Renal pelvis (tissue), 1 donor: ENCODE measurements at regions not wholly inside any gene's neighbourhood (a gene's known extent, or its start where the extent isn't known, plus 50 kb on each side); places are given as distances from the start of the nearest gene placed in this dataset.
"Not testable (repeated sequence)": the region's sequence is repeated elsewhere in the genome, so short reads cannot be mapped to it uniquely, and the experiment has no call there.

Experiments
- DNase-seq: peaks from one replicate; pipeline ENCODE4 v3.0.0-alpha.2; 2013

GRCh38 chr20:12113468-12114371 is 196.0 kb downstream of the BTBD3 start:
- no peak for DNase-seq

DNA sequence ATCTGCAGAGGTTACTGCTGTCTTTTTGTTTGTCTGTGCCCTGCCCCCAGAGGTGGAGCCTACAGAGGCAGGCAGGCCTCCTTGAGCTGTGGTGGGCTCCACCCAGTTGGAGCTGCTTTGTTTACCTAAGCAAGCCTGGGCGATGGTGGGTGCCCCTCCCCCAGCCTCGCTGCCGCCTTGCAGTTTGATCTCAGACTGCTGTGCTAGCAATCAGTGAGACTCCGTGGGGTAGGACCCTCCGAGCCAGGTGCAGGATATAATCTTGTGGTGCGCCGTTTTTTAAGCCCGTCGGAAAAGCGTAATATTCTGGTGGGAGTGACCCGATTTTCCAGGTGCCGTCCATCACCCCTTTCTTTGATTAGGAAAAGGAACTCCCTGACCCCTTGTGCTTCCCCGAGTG is 211.4 kb downstream of the BTBD3 start:
- DNase-seq: not testable (repeated sequence)

DNA sequence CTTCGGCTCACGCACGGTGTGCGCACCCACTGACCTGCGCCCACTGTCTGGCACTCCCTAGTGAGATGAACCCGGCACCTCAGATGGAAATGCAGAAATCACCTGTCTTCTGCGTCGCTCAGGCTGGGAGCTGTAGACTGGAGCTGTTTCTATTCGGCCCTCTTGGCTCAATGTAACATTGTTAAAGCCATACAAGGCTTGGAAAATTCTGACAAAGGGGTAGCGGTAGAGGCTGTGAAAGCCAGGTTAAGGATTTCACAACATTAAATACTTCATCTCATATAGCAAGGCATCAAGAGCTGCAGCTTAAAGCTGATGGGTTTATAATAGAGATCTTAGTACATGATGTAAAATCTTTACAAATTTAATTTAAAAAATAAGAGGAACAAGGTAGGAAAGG is 211.8 kb downstream of the BTBD3 start:
- DNase-seq: not testable (repeated sequence)

DNA sequence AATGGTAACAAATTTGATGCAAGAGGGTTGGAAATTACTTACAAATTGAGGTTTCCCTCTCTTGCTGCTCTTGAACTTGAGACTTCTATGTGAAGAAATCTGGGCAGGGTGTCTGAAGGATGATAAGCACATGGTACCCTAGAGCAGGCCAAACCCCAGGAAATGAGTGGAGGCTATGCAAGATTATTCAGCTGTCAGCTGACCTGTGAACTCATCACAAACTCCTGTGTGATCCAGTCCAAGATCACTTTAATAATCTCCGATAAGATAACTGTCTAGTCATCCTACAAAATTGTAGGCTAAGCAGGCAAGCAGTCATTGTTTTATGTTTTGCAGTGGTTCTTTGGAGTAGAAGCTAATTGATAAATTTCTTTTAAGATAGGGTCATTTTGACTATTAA is 213.1 kb downstream of the BTBD3 start:
- no peak for DNase-seq

DNA sequence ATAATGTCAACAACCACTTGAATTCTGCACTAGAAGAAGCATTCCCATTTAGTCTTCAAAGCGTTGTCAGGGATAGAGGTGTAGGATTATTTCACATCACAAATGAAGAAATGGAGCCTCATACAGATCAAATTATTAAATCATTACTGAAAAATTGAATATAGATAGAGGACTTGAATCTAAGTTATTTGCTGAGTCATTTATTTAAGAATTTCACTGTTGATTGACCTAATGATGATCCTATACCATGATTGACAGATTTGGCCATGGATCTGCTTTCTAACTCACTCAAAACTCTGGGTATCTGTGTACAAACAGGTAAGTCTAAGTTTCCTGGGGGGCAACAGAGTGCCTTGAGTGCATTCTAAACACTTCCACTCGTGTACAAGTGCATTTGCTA is 215.9 kb downstream of the BTBD3 start:
- no peak for DNase-seq

DNA sequence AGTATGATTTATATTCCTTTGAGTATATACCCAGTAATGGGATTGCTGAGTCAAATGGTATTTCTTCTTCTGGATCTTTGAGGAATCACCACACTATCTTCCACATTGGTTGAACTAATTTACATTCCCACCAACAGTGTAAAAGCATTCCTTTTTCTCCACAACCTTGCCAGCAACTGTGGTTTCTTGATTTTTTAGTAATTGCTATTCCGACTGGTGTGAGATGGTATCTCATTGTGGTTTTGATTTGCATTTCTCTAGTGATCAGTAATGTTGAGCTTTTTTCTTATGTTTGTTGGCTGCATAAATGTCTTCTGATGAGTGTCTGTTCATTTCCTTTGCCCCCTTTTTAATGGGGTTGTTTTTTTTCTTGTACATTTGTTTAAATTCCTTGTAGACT is 228.3 kb downstream of the BTBD3 start:
- DNase-seq: not testable (repeated sequence)

- DNase-seq: no peak
Observed at GRCh38 chr20:12152996-12153395, 235.3 kb downstream of the BTBD3 start.

GRCh38 chr20:12153628-12154027 is 235.9 kb downstream of the BTBD3 start:
- DNase-seq: no peak

GRCh38 chr20:12156252-12156651 is 238.6 kb downstream of the BTBD3 start:
- no peak for DNase-seq

DNA sequence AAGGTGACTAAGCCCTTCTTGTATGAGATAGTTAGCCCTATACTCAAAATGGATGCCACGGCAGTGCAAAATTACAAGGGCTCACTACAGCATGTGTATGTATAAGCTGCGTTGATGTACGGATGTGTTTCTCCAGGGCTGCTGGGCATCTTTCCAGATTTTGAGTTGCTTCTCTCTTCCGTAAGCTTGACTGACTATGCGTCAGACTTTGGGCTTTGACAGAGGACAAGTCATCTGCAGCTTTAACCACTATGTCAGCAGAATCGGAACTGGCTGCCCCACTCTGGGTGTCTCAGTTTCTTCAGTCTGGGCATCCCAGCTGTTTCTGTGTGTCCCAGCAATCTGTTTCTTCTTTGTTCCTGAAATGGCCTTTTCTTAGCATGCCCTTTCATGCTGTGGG is 241.6 kb downstream of the BTBD3 start:
- DNase-seq: no peak

- no peak for DNase-seq
Observed at GRCh38 chr20:12161734-12162133, 244.0 kb downstream of the BTBD3 start.

GRCh38 chr20:12166053-12166717 is 248.5 kb downstream of the BTBD3 start:
- DNase-seq: no peak

DNA sequence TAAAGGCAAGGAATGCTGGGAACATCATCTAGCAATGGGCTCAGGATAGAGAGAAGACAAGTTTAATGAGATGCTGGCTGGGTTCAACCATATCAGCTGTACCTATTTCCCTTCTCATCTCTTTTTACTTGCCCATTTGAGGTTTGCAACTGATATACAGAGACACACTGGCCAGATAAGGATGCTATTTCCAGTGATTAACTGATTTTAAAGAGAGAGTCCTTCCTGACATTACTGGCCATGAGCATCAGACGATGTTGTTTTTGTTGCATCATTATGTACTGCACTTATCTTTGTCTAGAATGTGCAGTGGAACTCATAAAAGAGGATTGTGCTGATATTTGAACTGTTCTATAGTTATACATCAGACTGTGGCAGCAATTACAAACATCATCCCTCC is 252.7 kb downstream of the BTBD3 start:
- no peak for DNase-seq

DNA sequence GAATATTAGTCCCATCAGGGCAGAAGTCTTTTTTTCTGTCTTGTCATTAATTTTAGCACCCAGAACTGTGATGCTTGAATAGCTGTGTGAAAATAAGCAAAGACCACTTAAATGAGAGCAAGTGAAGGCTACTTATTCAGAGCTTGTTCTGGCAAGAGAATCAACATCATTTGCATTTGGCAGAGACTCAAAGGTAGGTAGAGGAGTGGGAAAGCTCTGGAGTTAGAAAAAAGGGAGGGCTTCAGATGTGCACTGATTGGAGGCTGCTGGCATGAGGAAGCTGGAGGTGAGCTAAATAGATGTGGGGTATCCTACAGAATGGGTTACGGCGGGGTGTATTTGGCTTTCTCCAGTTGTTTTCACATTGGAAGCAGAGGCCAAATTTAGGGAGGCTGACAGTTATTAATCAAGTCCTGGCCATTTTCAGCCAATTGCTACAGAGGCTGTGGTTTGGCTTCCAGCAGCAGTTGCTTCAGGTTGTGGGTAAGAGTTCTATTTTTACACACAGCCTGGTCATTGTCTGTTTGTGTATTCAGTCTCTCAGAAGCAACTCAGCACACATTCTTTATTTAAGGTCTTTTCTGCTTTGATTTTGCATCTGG is 254.3 kb downstream of the BTBD3 start:
- DNase-seq: no peak

DNA sequence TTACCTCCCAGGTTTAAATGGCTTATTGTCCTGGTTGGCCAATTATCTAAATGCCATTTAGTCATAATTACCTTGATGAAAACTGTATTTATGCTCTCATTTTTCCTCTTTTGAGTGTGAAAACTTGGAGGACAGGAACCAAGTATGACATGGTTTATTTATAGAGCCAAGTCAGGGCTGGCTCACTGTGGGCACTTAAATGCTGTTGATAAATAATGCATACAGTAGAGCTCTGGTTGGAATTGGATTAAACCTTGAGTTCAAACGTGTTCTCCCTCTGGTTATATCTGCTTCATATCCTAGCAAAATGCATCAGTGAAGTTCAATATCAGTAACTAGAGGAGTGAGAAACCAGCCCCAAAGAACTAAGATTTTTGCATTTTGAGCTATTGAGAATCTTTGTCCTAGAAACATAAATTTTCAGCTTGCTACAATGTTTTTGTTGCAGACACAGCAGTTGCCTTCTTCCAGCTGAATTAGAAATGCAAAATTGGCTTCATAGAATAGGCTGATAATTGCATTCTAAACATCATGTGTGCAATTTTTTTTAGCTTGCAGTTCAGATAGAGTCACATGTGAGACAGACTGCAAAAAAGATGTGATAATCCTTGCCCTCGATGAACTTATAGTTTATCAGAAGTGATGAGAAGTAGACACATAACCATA is 255.8 kb downstream of the BTBD3 start:
- DNase-seq: no peak

DNA sequence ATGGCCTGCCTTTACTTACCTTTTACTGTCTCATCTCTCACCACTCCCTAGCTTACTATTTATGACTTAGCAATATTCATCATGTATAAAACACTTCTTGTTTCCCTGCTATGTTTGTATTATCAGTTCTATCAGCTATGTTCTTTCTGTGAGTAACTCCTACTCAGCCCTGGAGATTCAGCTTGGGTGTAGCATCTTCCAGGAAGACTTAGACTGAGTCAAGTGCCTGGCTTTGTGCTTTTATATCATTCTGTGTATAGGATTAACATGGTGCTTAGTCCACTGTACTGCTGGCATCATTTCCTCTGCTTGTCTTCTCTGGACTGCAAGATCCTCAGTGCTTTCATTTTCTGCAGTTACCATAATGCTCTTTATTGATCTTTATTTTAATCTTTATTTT is 257.8 kb downstream of the BTBD3 start:
- DNase-seq: no peak

DNA sequence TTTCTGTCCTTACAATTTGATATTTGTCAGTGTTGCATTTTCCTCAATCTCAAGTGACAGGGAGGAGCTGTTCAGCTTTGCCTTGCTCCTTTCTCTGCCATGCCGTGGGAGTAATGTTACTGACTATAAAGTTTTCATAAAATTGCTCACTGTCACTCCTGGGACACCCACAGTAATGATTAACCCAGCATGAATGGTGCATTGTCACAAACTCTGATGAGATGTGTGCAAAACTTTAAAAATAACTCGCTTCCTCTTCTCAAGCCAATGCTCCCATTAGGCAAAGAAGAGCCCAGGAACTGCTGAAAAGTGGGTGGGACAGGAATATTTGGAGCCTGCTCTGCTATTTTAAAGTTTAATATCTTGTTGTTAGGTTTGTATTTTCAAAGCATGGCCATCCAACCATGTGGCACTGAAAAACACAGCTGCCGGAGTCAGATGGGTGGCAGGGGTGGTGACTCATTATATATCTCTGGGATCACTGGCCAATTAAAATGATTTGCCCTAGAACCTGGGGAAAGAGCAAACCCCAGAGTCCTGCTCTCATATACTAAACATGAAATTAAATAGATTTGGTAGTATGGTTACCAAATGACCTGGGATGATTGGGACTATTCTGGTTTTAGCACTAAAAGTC is 260.1 kb downstream of the BTBD3 start:
- DNase-seq: peak; percentile 7

DNA sequence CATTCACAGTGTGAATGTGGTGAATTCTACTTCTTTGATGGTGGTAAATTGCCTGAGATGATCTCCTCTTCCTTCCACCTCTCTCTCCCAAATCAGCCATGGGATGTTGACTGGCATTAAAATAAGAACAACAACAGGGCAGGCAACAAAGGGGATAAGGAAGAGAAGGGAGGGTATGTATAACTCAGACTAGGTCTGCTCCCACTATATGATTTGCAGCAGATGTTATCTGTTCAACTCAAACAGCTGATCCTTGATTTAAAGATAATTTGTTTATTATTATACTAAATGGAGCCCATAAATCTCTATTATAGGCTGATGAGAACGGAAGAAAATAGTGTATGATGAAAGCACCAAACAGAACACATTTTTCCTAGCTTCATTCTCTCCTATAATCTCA is 262.0 kb downstream of the BTBD3 start:
- no peak for DNase-seq

DNA sequence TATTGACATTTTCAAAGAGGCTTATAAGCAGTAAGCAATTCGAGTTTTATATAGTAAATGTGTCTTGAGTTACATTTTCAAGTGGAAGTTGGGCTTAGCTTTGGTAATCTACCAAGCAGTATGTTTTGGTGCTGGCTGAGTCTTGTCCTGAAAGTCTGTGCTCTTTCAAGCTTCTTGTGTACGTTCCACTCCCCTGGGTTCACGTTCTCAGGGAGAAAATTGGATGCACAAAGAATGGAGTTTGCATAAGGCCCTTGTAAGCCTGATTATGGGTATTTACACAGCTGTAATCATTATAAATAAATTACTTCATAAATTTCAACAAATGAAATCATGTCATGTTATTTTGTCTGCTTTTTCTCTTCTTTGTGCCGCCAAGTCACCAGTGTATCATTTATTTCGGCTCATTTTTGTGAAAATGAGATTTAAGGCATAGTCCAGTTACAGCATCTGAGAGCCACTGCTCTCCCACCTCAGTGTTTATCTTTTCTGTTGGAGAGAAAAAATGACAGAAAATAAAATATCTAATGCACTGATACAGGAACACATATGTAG is 262.5 kb downstream of the BTBD3 start:
- DNase-seq: no peak

DNA sequence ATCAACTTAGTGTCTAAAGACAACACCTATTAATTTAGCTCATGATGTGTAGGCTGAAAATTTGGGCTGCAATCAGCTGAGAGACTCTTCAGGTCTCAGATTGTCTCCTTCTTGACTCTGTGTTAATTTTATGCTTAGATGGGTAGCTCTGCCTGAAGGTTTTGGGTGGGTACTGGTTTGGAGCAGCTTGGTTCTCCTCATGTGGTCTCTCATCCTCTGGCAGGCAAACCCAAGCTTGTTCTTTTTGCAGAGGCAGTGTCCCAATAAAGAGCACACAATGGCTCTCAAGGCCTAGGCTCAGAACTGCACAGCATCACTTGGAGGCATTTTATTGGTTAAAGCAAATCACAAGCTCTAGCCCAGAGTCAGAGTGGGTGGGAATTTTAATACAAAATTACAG is 280.6 kb downstream of the BTBD3 start:
- no peak for DNase-seq

DNA sequence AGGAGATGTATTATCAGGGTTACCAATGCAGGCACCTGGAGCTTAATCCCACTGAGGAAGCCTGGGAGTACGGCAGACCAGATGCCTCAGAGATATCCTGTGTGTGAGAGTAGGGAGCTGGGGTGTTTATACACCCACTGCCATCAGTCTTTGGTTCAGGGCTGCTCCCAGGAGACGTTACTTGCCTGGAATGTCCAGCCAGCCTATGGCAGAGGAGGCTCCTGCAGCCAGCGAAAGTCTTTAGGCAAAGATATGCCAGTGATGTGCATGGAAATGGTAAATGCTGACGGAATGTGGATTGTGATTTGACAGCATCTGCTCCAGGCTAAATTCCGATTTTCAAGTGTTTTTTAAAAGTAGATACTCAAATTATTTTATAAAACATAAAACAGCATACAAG is 282.0 kb downstream of the BTBD3 start:
- no peak for DNase-seq
